ENCODE measurements at regions not wholly inside any gene's neighbourhood (a gene's known extent, or its start where the extent isn't known, plus 50 kb on each side); places are given as distances from the start of the nearest gene placed in this dataset.

DNA sequence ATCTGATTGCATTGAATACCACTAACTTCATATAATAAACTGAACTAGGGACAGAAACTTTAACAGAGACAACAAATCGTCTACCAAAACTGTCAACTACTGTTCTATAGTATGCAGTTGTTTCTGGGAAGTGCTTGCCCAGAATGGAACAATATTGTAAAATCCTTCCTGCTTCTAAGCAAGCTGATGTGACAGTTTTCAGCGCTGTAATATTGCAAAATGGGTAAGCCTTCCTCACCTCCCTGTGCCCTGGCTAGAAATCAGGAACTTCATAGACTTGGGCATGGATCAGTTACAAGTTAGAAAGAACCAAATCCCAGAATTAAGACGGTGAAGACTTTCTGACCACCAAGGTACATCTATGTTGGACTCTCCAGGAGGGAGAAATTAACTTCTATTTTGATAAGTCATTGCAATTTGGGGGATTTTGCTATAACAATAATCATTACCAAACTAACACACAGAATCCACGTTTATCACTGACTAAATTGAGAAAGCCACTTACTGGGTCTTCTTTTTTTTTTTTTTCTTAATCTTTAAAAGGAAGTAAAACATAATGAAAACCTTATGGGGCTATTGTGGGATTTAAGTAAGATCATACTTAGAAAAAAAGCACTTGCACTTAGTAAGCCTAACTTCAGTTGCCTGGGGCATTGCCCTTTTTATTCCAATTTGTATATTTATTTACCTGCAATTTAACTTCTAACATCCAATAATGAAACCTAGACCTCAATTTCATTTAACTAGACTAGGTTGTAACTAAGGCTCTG is 261.5 kb downstream of the TRIB2 start:
- no peak overlapping the region for H3K27ac ChIP-seq
- TF ChIP-seq, protein P1, sequence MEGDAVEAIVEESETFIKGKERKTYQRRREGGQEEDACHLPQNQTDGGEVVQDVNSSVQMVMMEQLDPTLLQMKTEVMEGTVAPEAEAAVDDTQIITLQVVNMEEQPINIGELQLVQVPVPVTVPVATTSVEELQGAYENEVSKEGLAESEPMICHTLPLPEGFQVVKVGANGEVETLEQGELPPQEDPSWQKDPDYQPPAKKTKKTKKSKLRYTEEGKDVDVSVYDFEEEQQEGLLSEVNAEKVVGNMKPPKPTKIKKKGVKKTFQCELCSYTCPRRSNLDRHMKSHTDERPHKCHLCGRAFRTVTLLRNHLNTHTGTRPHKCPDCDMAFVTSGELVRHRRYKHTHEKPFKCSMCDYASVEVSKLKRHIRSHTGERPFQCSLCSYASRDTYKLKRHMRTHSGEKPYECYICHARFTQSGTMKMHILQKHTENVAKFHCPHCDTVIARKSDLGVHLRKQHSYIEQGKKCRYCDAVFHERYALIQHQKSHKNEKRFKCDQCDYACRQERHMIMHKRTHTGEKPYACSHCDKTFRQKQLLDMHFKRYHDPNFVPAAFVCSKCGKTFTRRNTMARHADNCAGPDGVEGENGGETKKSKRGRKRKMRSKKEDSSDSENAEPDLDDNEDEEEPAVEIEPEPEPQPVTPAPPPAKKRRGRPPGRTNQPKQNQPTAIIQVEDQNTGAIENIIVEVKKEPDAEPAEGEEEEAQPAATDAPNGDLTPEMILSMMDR (conservative IDR thresholded peaks at IDR 0.05) = no peak
- TF ChIP-seq ZFX (IDR thresholded peaks at IDR 0.05) = no peak

DNA sequence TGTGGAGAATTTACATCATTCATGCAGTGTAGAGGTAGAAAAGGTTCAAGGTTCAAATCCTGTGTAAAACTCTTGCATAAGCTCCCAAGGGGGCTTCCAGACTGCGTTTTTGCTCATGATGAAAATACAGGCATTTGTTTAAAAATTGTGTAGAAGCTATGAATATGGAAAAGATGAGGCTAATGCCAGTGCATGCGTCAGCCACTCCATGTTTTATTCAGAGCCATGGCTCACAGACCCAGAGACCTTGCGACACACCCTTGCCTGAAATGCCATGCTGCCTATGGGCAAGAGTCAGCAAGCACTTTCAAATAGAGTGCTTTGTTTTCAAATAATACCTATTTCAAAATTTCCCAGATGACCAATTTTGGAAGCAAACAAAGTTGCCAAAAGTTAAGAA is 262.3 kb downstream of the TRIB2 start:
- no peak for TF ChIP-seq ZFX (IDR thresholded peaks at IDR 0.05)
- TF ChIP-seq, protein P1 (conservative IDR thresholded peaks at IDR 0.05) = no peak
- no peak overlapping the region for H3K27ac ChIP-seq

- H3K27ac ChIP-seq = no peak overlapping the region
- TF ChIP-seq ZFX (IDR thresholded peaks at IDR 0.05) = no peak
- TF ChIP-seq, protein P1 (conservative IDR thresholded peaks at IDR 0.05) = no peak
Observed at GRCh38 chr2:12980817-12981216, 264.1 kb downstream of the TRIB2 start.

DNA sequence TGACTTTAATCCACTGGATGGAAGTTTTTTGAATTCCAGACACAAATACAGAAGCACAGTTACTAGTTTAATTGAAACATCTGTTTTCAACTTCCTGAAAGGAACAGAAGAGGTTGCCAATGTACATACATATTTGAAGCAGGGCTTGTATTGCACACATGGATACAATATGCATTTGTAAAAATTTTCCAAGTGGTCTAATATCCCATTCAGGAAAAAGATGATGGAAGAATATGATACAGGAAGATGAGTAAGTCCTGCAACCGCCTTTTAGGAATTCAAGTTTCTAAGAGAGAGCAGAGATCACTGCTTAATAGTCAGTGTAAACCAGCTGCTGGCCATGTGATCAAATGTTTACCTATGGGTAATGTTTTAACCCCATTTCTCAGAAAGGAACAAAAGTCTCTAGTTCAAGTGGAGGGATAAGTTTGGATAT is 265.4 kb downstream of the TRIB2 start:
- no peak overlapping the region for H3K27ac ChIP-seq
- TF ChIP-seq, protein P1 (conservative IDR thresholded peaks at IDR 0.05) = no peak
- TF ChIP-seq ZFX (IDR thresholded peaks at IDR 0.05) = no peak

DNA sequence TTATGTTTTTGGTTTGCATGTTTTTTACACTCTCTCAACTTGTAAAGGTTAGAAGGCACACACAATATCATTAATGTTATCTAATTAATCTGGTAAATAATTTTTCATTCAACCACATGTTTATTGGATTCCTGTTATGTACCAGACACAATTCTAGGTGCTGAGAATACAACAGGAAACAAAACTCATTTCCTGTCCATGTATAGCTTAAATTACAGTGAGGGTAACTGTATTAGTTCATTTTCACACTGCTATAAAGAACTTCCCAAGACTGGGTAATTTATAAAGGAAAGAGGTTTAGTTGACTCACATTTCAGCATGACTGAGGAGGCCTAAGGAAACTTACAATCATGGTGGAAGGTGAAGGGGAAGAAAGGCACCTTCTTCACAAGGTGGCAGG is 270.5 kb downstream of the TRIB2 start:
- no peak for TF ChIP-seq ZFX (IDR thresholded peaks at IDR 0.05)
- TF ChIP-seq, protein P1 (conservative IDR thresholded peaks at IDR 0.05) = no peak
- no peak overlapping the region for H3K27ac ChIP-seq

GRCh38 chr2:12988279-12988678 is 271.5 kb downstream of the TRIB2 start:
- no peak for TF ChIP-seq ZFX (IDR thresholded peaks at IDR 0.05)
- TF ChIP-seq, protein P1 (conservative IDR thresholded peaks at IDR 0.05) = no peak
- H3K27ac ChIP-seq = no peak overlapping the region

- TF ChIP-seq ZFX (IDR thresholded peaks at IDR 0.05) = no peak
- TF ChIP-seq, protein P1 (conservative IDR thresholded peaks at IDR 0.05) = peak; percentile 58
- H3K27ac ChIP-seq = no peak overlapping the region
Observed at GRCh38 chr2:12990523-12990922, 273.8 kb downstream of the TRIB2 start.

Measured in C4-2B (cell line).